ENCODE measurements at regions not wholly inside any gene's neighbourhood (a gene's known extent, or its start where the extent isn't known, plus 50 kb on each side); places are given as distances from the start of the nearest gene placed in this dataset.

DNA sequence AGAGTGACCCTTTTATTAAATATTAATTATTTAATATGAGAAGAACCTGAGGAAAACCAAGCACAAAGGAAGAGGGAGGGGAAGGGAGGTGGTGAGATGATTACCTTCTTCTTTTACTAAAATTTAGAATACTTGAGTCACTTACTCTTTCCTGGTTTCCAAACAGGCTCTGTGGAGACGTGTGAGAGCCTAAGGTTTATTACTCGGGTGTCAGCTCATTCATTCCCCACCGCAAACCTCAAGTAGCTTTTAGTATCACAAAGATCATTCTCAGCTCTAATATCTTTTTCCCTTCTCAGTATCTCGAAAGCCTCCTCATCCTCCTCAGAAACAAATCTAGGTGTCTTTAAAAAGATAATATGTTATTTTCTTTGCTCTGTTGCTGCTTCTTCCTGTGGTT, 497.2 kb upstream of the JARID2 start:
- Histone ChIP-seq H3K36me3 (ENCODE audit: control insufficient read depth, insufficient read depth, low read length) (no peaks in the 10 kb centered on the region), H3K27ac (ENCODE audit: insufficient read depth, low read length) (no peak overlapping the region), H2AFZ (ENCODE audit: low read length) (no peak overlapping the region), H3K4me1 (ENCODE audit: control insufficient read depth, extremely low read depth, insufficient read depth, low read length) (no peaks in the 10 kb centered on the region), H3K9ac (ENCODE audit: insufficient read depth, low read length) (no peak overlapping the region), H3K79me2 (ENCODE audit: control insufficient read depth, insufficient read depth, low read length) (no peaks in the 10 kb centered on the region), H3K9me3 (ENCODE audit: control insufficient read depth, insufficient read depth, low read depth, low read length) (no peaks in the 10 kb centered on the region), H4K20me1 (ENCODE audit: control insufficient read depth, extremely low read depth, insufficient read depth, low read length) (no peaks in the 10 kb centered on the region), H3K4me3 (replicated peaks in 1 of 4; ENCODE audit: control extremely low read depth in 1 of 4, insufficient read depth in 1 of 4, low read depth in 3 of 4, low read length in 4 of 4) (no peak overlapping the region), H3K4me2 (ENCODE audit: extremely low read depth, insufficient read depth, low read length) (no peak overlapping the region), H3K27me3 (ENCODE audit: control insufficient read depth, insufficient read depth, low read length) (no peaks in the 10 kb centered on the region)
- no peak for TF ChIP-seq EZH2 (IDR thresholded peaks at IDR 0.05; ENCODE audit: low read length, missing control alignments)
- TF ChIP-seq, protein P1, sequence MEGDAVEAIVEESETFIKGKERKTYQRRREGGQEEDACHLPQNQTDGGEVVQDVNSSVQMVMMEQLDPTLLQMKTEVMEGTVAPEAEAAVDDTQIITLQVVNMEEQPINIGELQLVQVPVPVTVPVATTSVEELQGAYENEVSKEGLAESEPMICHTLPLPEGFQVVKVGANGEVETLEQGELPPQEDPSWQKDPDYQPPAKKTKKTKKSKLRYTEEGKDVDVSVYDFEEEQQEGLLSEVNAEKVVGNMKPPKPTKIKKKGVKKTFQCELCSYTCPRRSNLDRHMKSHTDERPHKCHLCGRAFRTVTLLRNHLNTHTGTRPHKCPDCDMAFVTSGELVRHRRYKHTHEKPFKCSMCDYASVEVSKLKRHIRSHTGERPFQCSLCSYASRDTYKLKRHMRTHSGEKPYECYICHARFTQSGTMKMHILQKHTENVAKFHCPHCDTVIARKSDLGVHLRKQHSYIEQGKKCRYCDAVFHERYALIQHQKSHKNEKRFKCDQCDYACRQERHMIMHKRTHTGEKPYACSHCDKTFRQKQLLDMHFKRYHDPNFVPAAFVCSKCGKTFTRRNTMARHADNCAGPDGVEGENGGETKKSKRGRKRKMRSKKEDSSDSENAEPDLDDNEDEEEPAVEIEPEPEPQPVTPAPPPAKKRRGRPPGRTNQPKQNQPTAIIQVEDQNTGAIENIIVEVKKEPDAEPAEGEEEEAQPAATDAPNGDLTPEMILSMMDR (conservative IDR thresholded peaks at IDR 0.05 in 1 of 2, IDR thresholded peaks at IDR 0.05 in 1 of 2; ENCODE audit: low read depth in 1 of 2, low read length in 2 of 2), result no peak
- no peak for DNase-seq (ENCODE audit: low read depth in 2 of 2)

DNA sequence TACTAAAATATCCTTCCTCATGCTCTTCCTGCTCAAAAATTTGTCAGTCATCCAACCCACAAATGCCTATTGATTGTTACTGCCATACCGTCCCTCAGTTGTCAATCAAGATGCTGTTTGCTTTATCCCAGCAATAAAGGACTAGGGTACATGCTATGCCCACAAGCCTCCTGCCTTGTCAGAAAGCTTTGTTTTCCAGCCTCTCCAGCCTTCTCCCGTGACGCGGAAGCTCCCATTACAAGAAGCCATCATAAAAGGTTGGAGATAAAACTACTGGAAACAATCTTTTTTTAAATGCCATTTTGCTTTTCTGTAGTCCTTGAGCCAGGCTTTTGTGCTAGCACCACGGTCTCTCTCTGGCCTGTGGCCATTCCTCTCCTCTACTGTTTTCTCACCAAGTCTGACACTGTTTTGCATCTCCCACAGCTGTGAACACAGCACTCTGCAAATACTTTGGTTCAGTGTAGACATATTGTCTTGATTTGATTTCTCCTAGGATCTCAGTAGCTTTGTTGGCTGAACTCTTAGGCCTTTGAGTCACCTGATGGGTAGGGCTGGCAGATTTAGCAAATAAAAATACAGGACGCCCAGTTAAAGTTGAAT, 495.7 kb upstream of the JARID2 start:
- H2AFZ ChIP-seq (ENCODE audit: low read length), result no peak overlapping the region

DNA sequence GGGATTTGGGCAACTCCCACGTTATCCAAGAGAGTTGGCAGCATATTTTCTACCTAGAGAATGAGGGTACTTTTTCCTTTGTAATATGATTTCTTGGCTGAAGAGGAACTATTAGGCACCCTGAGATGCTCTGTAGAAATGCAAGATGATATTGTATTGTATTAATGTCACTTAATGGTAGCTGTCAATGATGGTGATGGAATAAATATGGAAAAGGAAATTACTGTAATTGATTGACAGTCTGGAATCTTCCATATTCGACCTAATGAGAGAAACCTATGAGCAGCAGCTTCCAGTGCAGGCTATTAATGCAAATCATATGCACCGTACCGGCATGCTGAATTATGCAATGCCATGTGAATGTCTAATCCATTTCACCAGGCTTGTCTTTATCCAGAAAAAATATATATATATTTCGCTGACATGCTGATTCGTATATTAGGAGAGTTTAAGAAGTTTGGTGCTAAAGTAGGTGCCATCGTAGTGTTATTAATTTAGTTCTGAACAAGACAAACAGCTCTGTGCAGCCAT, 494.2 kb upstream of the JARID2 start:
- H3K27ac ChIP-seq (ENCODE audit: insufficient read depth, low read length), result no peak overlapping the region
- no peaks in the 10 kb centered on the region for H3K4me1 ChIP-seq (ENCODE audit: control insufficient read depth, extremely low read depth, insufficient read depth, low read length)
- no peaks in the 10 kb centered on the region for H3K27me3 ChIP-seq (ENCODE audit: control insufficient read depth, insufficient read depth, low read length)
- no peak overlapping the region for H2AFZ ChIP-seq (ENCODE audit: low read length)
- no peaks in the 10 kb centered on the region for H3K36me3 ChIP-seq (ENCODE audit: control insufficient read depth, insufficient read depth, low read length)
- DNase-seq (ENCODE audit: low read depth in 2 of 2), result no peak
- TF ChIP-seq, protein P1 (conservative IDR thresholded peaks at IDR 0.05 in 1 of 2, IDR thresholded peaks at IDR 0.05 in 1 of 2; ENCODE audit: low read depth in 1 of 2, low read length in 2 of 2), result no peak
- no peak for TF ChIP-seq EZH2 (IDR thresholded peaks at IDR 0.05; ENCODE audit: low read length, missing control alignments)
- H3K4me2 ChIP-seq (ENCODE audit: extremely low read depth, insufficient read depth, low read length), result no peak overlapping the region
- H4K20me1 ChIP-seq (ENCODE audit: control insufficient read depth, extremely low read depth, insufficient read depth, low read length), result no peaks in the 10 kb centered on the region
- no peak overlapping the region for H3K4me3 ChIP-seq (replicated peaks in 1 of 4; ENCODE audit: control extremely low read depth in 1 of 4, insufficient read depth in 1 of 4, low read depth in 3 of 4, low read length in 4 of 4)
- no peak overlapping the region for H3K9ac ChIP-seq (ENCODE audit: insufficient read depth, low read length)
- H3K79me2 ChIP-seq (ENCODE audit: control insufficient read depth, insufficient read depth, low read length), result no peaks in the 10 kb centered on the region
- no peaks in the 10 kb centered on the region for H3K9me3 ChIP-seq (ENCODE audit: control insufficient read depth, insufficient read depth, low read depth, low read length)

More for the DNA sequence above, 495.7 kb upstream of the JARID2 start:
- H3K27ac ChIP-seq (ENCODE audit: insufficient read depth, low read length), result no peak overlapping the region
- H3K36me3 ChIP-seq (ENCODE audit: control insufficient read depth, insufficient read depth, low read length), result no peaks in the 10 kb centered on the region
- no peaks in the 10 kb centered on the region for H3K27me3 ChIP-seq (ENCODE audit: control insufficient read depth, insufficient read depth, low read length)
- no peaks in the 10 kb centered on the region for H3K79me2 ChIP-seq (ENCODE audit: control insufficient read depth, insufficient read depth, low read length)
- DNase-seq (ENCODE audit: low read depth in 2 of 2), result no peak
- no peaks in the 10 kb centered on the region for H4K20me1 ChIP-seq (ENCODE audit: control insufficient read depth, extremely low read depth, insufficient read depth, low read length)
- no peak overlapping the region for H3K4me3 ChIP-seq (replicated peaks in 1 of 4; ENCODE audit: control extremely low read depth in 1 of 4, insufficient read depth in 1 of 4, low read depth in 3 of 4, low read length in 4 of 4)
- H3K4me2 ChIP-seq (ENCODE audit: extremely low read depth, insufficient read depth, low read length), result no peak overlapping the region
- TF ChIP-seq, protein P1 (conservative IDR thresholded peaks at IDR 0.05 in 1 of 2, IDR thresholded peaks at IDR 0.05 in 1 of 2; ENCODE audit: low read depth in 1 of 2, low read length in 2 of 2), result no peak
- TF ChIP-seq EZH2 (IDR thresholded peaks at IDR 0.05; ENCODE audit: low read length, missing control alignments), result no peak
- H3K4me1 ChIP-seq (ENCODE audit: control insufficient read depth, extremely low read depth, insufficient read depth, low read length), result no peaks in the 10 kb centered on the region
- no peak overlapping the region for H3K9ac ChIP-seq (ENCODE audit: insufficient read depth, low read length)
- no peaks in the 10 kb centered on the region for H3K9me3 ChIP-seq (ENCODE audit: control insufficient read depth, insufficient read depth, low read depth, low read length)
